ENCODE measurements at regions not wholly inside any gene's neighbourhood (a gene's known extent, or its start where the extent isn't known, plus 50 kb on each side); places are given as distances from the start of the nearest gene placed in this dataset.

DNA sequence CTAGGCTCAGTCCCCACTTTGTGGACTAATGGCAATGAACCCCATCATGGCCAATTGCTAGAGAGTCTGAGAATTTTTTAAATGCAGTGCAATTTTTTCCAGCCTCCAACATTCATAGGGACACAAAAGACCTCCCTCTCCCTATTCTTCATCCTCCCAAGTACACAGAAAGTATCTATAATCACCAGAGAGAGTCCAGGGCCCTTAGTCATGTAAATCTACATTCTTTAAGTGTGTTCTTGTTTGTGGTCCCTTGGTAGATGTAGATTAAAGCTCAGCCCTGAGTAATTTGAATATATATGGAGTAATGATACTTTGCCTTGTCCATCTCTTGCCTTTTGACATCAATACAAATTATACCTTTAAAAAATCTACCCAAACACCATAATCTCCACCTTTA lies 51.3 kb upstream of the ATXN3L start:
- H3K4me3 Mint-ChIP-seq, result no peak overlapping the region

More for the DNA sequence above, 51.3 kb upstream of the ATXN3L start:
- Histone ChIP-seq H2BK12ac (ENCODE audit: insufficient read length, low read depth, low read length) (no peak overlapping the region), H4K5ac (ENCODE audit: insufficient read length, low read depth, low read length) (no peak overlapping the region), H2BK20ac (ENCODE audit: low read depth, low read length, poor library complexity, severe bottlenecking) (no peak overlapping the region), H3K27ac (ENCODE audit: insufficient read length, low read depth, low read length) (no peak overlapping the region), H3K79me2 (ENCODE audit: insufficient read depth, low read length) (no peaks in the 10 kb centered on the region), H3K4ac (ENCODE audit: low read depth, low read length) (no peak overlapping the region), H3K79me1 (ENCODE audit: insufficient read depth, low read depth, low read length, poor library complexity, severe bottlenecking) (no peaks in the 10 kb centered on the region), H3K27me3 (ENCODE audit: insufficient read depth, low read length) (no peaks in the 10 kb centered on the region), H4K8ac (replicated peaks; ENCODE audit: insufficient read length, low read depth, low read length) (no peak overlapping the region), H2BK120ac (ENCODE audit: low read depth, low read length, poor library complexity, severe bottlenecking) (no peak overlapping the region), H2BK5ac (ENCODE audit: insufficient read length, low read length) (no peak overlapping the region), H3K9me3 (ENCODE audit: control insufficient read depth, low read depth, low read length) (no peaks in the 10 kb centered on the region), H2AK5ac (ENCODE audit: insufficient read length, low read length) (no peak overlapping the region), H3K9ac (ENCODE audit: extremely low read depth, insufficient read length, low read length) (no peak overlapping the region), H3K23ac (ENCODE audit: insufficient read length, low read depth, low read length) (no peak overlapping the region), H4K20me1 (ENCODE audit: control insufficient read depth, insufficient read depth, insufficient read length) (no peaks in the 10 kb centered on the region), H2AFZ (ENCODE audit: low read length) (no peak overlapping the region), H4K91ac (ENCODE audit: insufficient read length, low read depth, low read length) (no peak overlapping the region), H3K4me1 (ENCODE audit: insufficient read depth, low read length) (no peaks in the 10 kb centered on the region; the same call in 1 of the 2 replicates), H3K14ac (ENCODE audit: insufficient read depth, low read length) (no peak overlapping the region), H3K4me2 (ENCODE audit: insufficient read depth, insufficient read length, low read length) (no peak overlapping the region), H3K23me2 (ENCODE audit: insufficient read length, low read depth, low read length, poor library complexity, severe bottlenecking) (no peaks in the 10 kb centered on the region), H3T11ph (ENCODE audit: low read length) (no peak overlapping the region), H2BK15ac (ENCODE audit: low read depth, low read length) (no peak overlapping the region), H3K56ac (ENCODE audit: insufficient read length, low read depth, low read length) (no peak overlapping the region), H3K18ac (ENCODE audit: insufficient read length, low read depth, low read length) (no peak overlapping the region)
- Mint-ChIP-seq H3K9me3 (peaks cover 34 to 42% of the 10 kb centered on the region in 2 experiments), H3K4me1 (peaks cover 16 to 21% of the 10 kb centered on the region in 2 experiments), H3K27me3 (ENCODE audit: low read depth) (no peaks in the 10 kb centered on the region), H3K36me3 (ENCODE audit: insufficient read depth in 1 of 3, low read depth in 3 of 3) (no peaks in the 10 kb centered on the region; a peak in 1 of 7 replicates), H3K27ac (0 out of 7 replicates have a peak overlapping the region, but pooled peaks of 1 of the 3 experiments have one; percentile 23)
- TF ChIP-seq, protein P1, sequence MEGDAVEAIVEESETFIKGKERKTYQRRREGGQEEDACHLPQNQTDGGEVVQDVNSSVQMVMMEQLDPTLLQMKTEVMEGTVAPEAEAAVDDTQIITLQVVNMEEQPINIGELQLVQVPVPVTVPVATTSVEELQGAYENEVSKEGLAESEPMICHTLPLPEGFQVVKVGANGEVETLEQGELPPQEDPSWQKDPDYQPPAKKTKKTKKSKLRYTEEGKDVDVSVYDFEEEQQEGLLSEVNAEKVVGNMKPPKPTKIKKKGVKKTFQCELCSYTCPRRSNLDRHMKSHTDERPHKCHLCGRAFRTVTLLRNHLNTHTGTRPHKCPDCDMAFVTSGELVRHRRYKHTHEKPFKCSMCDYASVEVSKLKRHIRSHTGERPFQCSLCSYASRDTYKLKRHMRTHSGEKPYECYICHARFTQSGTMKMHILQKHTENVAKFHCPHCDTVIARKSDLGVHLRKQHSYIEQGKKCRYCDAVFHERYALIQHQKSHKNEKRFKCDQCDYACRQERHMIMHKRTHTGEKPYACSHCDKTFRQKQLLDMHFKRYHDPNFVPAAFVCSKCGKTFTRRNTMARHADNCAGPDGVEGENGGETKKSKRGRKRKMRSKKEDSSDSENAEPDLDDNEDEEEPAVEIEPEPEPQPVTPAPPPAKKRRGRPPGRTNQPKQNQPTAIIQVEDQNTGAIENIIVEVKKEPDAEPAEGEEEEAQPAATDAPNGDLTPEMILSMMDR (conservative IDR thresholded peaks at IDR 0.05), result no peak
- DNase-seq, result no peak

Measured in H9 (cell line).